ENCODE measurements at regions not wholly inside any gene's neighbourhood (a gene's known extent, or its start where the extent isn't known, plus 50 kb on each side); places are given as distances from the start of the nearest gene placed in this dataset.

GRCh38 chr2:194765723-194766122 is 891.3 kb upstream of the SLC39A10 start:
- Histone ChIP-seq H4K20me1 (ENCODE audit: insufficient read depth, low read length) (no peaks in the 10 kb centered on the region), H3K9me3 (ENCODE audit: low read length) (no peaks in the 10 kb centered on the region), H2AFZ (ENCODE audit: low read length) (no peak overlapping the region), H3K4me3 (ENCODE audit: low read depth, low read length, poor library complexity, severe bottlenecking) (no peak overlapping the region), H3K36me3 (ENCODE audit: insufficient read depth, low read length) (no peaks in the 10 kb centered on the region), H3K4me2 (ENCODE audit: low read length) (no peak overlapping the region), H3K27ac (ENCODE audit: low read depth, low read length, poor library complexity, severe bottlenecking) (no peak overlapping the region), H3K9me2 (ENCODE audit: insufficient read depth, low read length) (no peaks in the 10 kb centered on the region), H3K79me2 (ENCODE audit: insufficient read depth, low read depth, low read length) (no peaks in the 10 kb centered on the region), H3K4me1 (ENCODE audit: insufficient read depth, low read length, poor library complexity, severe bottlenecking) (no peaks in the 10 kb centered on the region)
- CTCF ChIA-PET (ENCODE audit: unreplicated experiment) = no interaction called here
- no TSS peak for BruUV-seq (replicated peaks)
- intact Hi-C loops (cut with micrococcal nuclease; ENCODE audit: unreplicated experiment) = no loop called here
- POLR2A ChIA-PET = no interaction called here
- DNase-seq (ENCODE audit: low spot score) = no peak
- no peak for TF ChIP-seq EZH2phosphoT487 (IDR thresholded peaks at IDR 0.05; ENCODE audit: borderline replicate concordance, low read depth, low read length)
- no peak for TF ChIP-seq CTCF (conservative IDR thresholded peaks at IDR 0.05; ENCODE audit: low read length)

GRCh38 chr2:194750926-194751325 is 906.1 kb upstream of the SLC39A10 start:
- Histone ChIP-seq H3K4me2 (ENCODE audit: low read length) (no peak overlapping the region), H4K20me1 (ENCODE audit: insufficient read depth, low read length) (no peaks in the 10 kb centered on the region), H3K4me1 (ENCODE audit: insufficient read depth, low read length, poor library complexity, severe bottlenecking) (no peaks in the 10 kb centered on the region), H3K79me2 (ENCODE audit: insufficient read depth, low read depth, low read length) (no peaks in the 10 kb centered on the region), H3K27ac (ENCODE audit: low read depth, low read length, poor library complexity, severe bottlenecking) (no peak overlapping the region), H3K9me3 (ENCODE audit: low read length) (no peaks in the 10 kb centered on the region), H3K4me3 (ENCODE audit: low read depth, low read length, poor library complexity, severe bottlenecking) (no peak overlapping the region), H2AFZ (ENCODE audit: low read length) (no peak overlapping the region), H3K9me2 (ENCODE audit: insufficient read depth, low read length) (no peaks in the 10 kb centered on the region), H3K36me3 (ENCODE audit: insufficient read depth, low read length) (no peaks in the 10 kb centered on the region)
- intact Hi-C loops (cut with micrococcal nuclease; ENCODE audit: unreplicated experiment) = no loop called here
- CTCF ChIA-PET (ENCODE audit: unreplicated experiment) = no interaction called here
- no peak for DNase-seq (ENCODE audit: low spot score)
- POLR2A ChIA-PET = no interaction called here
- no TSS peak for BruUV-seq (replicated peaks)
- no peak for TF ChIP-seq EZH2phosphoT487 (IDR thresholded peaks at IDR 0.05; ENCODE audit: borderline replicate concordance, low read depth, low read length)
- no peak for TF ChIP-seq CTCF (conservative IDR thresholded peaks at IDR 0.05; ENCODE audit: low read length)

- CTCF ChIA-PET (ENCODE audit: unreplicated experiment) = no interaction called here
- Histone ChIP-seq H3K9me3 (ENCODE audit: low read length) (no peaks in the 10 kb centered on the region), H3K36me3 (ENCODE audit: insufficient read depth, low read length) (no peaks in the 10 kb centered on the region), H3K79me2 (ENCODE audit: insufficient read depth, low read depth, low read length) (no peaks in the 10 kb centered on the region), H3K4me1 (ENCODE audit: insufficient read depth, low read length, poor library complexity, severe bottlenecking) (no peaks in the 10 kb centered on the region), H3K9me2 (ENCODE audit: insufficient read depth, low read length) (no peaks in the 10 kb centered on the region), H3K4me2 (ENCODE audit: low read length) (no peak overlapping the region), H4K20me1 (ENCODE audit: insufficient read depth, low read length) (no peaks in the 10 kb centered on the region), H3K4me3 (ENCODE audit: low read depth, low read length, poor library complexity, severe bottlenecking) (no peak overlapping the region), H3K27ac (ENCODE audit: low read depth, low read length, poor library complexity, severe bottlenecking) (no peak overlapping the region), H2AFZ (ENCODE audit: low read length) (no peak overlapping the region)
- no TSS peak for BruUV-seq (replicated peaks)
- TF ChIP-seq EZH2phosphoT487 (IDR thresholded peaks at IDR 0.05; ENCODE audit: borderline replicate concordance, low read depth, low read length) = no peak
- no peak for TF ChIP-seq CTCF (conservative IDR thresholded peaks at IDR 0.05; ENCODE audit: low read length)
- POLR2A ChIA-PET = interaction anchor here (1.2 to 1.7 kb wide), 2 partner anchors 16 to 17 kb away, joined by 3 to 5 read pairs; no protein-coding TSS in a partner anchor
- intact Hi-C loops (cut with micrococcal nuclease; ENCODE audit: unreplicated experiment) = no loop called here
- DNase-seq (ENCODE audit: low spot score) = no peak
Observed at GRCh38 chr2:194745557-194746146, 911.4 kb upstream of the SLC39A10 start.
